CD14-positive monocyte (primary cell): ENCODE measurements at regions not wholly inside any gene's neighbourhood (a gene's known extent, or its start where the extent isn't known, plus 50 kb on each side); places are given as distances from the start of the nearest gene placed in this dataset. TPM values are rescaled to one million over a fixed set of nuclear protein-coding genes. Genes with fewer than 3 reads are reported as not detected.

Experiments used
- small RNA-seq: library from RNA; depleted of rRNA; stranded (forward); fragments of <200 nt; gene quantifications from one replicate; pipeline ENCODE3, GENCODE V24; 2012; ENCODE audit warnings: low read depth; ENCODE audit not compliant: insufficient read length

Small RNA genes in the stretch of these regions (small RNA-seq; reads per million reads assigned to genes)
- gene AC133561.3 = not detected
- gene AC133561.4 = not detected
- not detected for gene AC140658.4
